LNCaP clone FGC (cell line): ENCODE measurements at regions not wholly inside any gene's neighbourhood (a gene's known extent, or its start where the extent isn't known, plus 50 kb on each side); places are given as distances from the start of the nearest gene placed in this dataset.
"Not testable (repeated sequence)": the region's sequence is repeated elsewhere in the genome, so short reads cannot be mapped to it uniquely, and the experiment has no call there.

ENCODE experiments used
- DNase-seq: peaks from one replicate; pipeline ENCODE4 v3.0.0-alpha.2; 2011; ENCODE audit warnings: low read depth
- H3K4me3 ChIP-seq: 2 replicates; pipeline ENCODE4 v1.5.1; 2011; ENCODE audit warnings: mild to moderate bottlenecking, low read depth, low read length, control low read depth
- CTCF ChIP-seq: IDR thresholded peaks from 2 replicates; pipeline ENCODE4 v1.5.1; 2012; ENCODE audit warnings: mild to moderate bottlenecking; ENCODE audit not compliant: control insufficient read depth, insufficient read depth; ENCODE audit errors: extremely low read depth

DNA sequence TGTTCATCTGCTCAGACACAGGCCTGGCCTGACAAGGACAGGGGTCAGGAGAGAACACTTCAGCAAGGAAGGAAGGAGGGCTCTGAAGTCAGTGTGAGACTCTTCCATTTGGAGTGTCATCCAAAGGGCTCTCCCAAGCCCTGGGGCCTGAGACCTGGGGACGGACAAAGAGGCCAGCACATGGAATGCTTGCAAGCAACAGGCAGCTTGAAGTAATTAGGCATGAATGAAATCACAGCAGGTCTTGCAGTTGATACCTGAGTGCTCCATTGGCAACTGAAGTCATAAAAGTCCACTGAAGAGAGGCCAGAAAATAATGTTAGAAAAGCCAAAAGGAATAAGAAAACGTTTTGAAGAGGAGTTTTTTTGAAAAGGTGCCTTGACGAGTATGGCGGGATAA, 231.7 kb downstream of the VAPA start:
- no peak overlapping the region for H3K4me3 ChIP-seq
- no peak for TF ChIP-seq CTCF
- DNase-seq = no peak

DNA sequence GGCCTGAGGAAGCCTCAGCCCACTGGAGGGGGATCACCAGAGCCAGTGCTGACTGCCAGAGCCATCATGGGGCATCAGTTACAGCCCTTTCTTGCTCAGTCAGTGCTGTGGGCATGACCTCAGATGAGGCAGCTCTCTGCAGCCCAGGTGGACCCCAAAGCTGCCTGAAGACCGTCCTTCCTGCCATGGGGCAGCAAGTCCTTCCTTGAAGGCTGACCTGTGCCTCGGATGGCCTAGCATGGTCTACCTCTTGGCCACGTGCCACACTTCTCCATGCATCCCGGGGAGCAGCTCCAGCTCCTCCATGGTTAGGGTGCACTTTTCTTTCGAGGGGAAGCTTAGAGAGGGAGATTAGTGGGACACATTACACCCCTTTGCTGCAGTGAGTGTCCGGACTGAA, 233.4 kb downstream of the VAPA start:
- TF ChIP-seq CTCF = no peak

GRCh38 chr18:10147752-10148151, 233.9 kb downstream of the VAPA start:
- H3K4me3 ChIP-seq = no peak overlapping the region
- no peak for TF ChIP-seq CTCF
- no peak for DNase-seq

More for the DNA sequence above, 233.4 kb downstream of the VAPA start:
- no peak for DNase-seq
- no peak overlapping the region for H3K4me3 ChIP-seq

DNA sequence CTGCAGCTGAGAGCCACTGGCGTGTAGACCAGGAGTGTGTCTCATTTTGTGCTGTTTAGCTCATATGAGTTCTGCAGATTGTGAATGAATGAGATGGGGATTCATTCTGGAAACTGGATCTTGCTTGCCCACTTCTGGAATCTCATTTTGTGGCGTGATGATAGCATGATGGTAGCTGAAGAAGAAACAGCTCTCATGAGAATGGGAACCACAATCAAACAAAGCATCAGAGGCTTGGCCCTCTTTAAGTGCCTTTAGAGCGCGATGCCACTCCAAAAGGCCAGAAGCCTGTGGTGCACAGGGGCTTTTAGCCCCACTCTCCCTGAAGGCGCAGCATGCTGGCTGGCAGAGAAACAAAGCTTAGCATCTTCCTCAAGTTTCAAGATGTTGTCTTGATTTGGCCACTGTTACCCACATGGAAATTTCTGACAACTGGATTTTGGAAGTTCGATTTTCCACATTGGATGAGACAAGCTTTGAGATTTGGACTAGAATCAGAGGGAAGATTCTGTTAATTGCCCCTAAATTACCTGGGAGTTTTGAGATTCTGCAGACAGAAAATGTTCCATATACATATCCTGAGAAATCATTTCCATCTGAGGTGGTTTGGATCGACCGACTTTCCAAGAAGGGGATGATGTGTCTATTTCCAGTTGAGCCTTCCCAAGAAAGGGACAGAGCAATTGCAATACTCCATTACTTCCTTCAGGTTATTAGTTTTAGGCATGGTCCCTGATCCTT, 234.5 kb downstream of the VAPA start:
- no peak overlapping the region for H3K4me3 ChIP-seq
- TF ChIP-seq CTCF = no peak
- no peak for DNase-seq

GRCh38 chr18:10149768-10150556, 236.1 kb downstream of the VAPA start:
- H3K4me3 ChIP-seq = no peak overlapping the region
- no peak for TF ChIP-seq CTCF

DNA sequence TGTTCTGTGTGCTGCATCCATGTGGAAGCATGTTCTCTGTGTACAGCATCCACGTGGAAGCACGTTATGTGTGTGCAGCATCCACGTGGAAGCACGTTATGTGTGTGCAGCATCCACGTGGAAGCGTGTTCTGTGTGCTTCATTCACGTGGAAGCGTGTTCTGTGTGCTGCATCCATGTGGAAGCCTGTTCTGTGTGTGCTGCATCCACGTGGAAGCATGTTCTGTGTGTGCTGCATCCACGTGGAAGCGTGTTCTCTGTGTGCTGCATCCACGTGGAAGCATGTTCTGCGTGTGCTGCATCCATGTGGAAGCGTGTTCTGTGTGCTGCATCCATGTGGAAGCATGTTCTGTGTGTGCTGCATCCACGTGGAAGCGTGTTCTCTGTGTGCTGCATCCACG, 236.8 kb downstream of the VAPA start:
- H3K4me3 ChIP-seq, DNase-seq: not testable (repeated sequence)

More at GRCh38 chr18:10149768-10150556, 236.1 kb downstream of the VAPA start:
- no peak for DNase-seq

GRCh38 chr18:10152475-10152874, 238.7 kb downstream of the VAPA start:
- H3K4me3 ChIP-seq = no peak overlapping the region
- DNase-seq = no peak
- TF ChIP-seq CTCF = no peak
